Transverse colon (tissue), 4 donors: ENCODE measurements at regions not wholly inside any gene's neighbourhood (a gene's known extent, or its start where the extent isn't known, plus 50 kb on each side); places are given as distances from the start of the nearest gene placed in this dataset.

Experiments
- POLR2AphosphoS5 ChIP-seq, 3 donors: sonication (generic); formaldehyde crosslinking; IDR thresholded peaks; one replicate each; pipeline ENCODE4 v1.6.1; 2016; ENCODE audit warnings: antibody characterized with exemption in 3 of 3
- TF ChIP-seq, protein P1 (sequence below), 5 experiments: fragments of 200-600 bp in 3 of 5; fragments of 450-650 bp in 2 of 5; sonication (generic) in 3 of 5; IDR thresholded peaks; 1 replicate in 2 of 5; 2 replicates in 3 of 5; pipeline ENCODE4 v1.5.1; 2016 to 2017; ENCODE audit warnings: antibody characterized with exemption in 5 of 5, inconsistent platforms in 3 of 5, mild to moderate bottlenecking in 2 of 5, moderate library complexity in 1 of 5

DNA sequence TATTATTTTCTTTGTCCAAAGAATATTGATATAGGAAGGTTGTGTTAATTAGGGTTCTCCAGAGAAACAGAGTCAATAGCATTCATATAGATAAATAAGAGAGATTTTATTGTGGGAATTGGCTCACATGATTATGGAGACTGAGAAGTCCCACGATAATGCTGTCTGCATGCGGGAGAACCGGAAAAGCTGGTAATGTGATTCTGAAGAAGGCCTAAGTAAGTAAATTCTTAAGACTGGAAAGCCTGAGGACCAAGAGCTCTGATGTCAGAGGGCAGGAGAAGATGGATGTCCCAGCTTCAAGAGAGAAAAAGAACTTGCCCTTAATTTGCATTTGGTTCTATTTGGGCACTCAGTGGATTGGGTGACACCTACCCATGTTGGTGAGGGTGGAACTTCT lies 307.4 kb upstream of the C9orf72 start:
- TF ChIP-seq POLR2AphosphoS5 (IDR thresholded peaks at IDR 0.05): no peak
- TF ChIP-seq, protein P1, sequence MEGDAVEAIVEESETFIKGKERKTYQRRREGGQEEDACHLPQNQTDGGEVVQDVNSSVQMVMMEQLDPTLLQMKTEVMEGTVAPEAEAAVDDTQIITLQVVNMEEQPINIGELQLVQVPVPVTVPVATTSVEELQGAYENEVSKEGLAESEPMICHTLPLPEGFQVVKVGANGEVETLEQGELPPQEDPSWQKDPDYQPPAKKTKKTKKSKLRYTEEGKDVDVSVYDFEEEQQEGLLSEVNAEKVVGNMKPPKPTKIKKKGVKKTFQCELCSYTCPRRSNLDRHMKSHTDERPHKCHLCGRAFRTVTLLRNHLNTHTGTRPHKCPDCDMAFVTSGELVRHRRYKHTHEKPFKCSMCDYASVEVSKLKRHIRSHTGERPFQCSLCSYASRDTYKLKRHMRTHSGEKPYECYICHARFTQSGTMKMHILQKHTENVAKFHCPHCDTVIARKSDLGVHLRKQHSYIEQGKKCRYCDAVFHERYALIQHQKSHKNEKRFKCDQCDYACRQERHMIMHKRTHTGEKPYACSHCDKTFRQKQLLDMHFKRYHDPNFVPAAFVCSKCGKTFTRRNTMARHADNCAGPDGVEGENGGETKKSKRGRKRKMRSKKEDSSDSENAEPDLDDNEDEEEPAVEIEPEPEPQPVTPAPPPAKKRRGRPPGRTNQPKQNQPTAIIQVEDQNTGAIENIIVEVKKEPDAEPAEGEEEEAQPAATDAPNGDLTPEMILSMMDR (IDR thresholded peaks at IDR 0.05): no peak
